ENCODE measurements at regions not wholly inside any gene's neighbourhood (a gene's known extent, or its start where the extent isn't known, plus 50 kb on each side); places are given as distances from the start of the nearest gene placed in this dataset.

DNA sequence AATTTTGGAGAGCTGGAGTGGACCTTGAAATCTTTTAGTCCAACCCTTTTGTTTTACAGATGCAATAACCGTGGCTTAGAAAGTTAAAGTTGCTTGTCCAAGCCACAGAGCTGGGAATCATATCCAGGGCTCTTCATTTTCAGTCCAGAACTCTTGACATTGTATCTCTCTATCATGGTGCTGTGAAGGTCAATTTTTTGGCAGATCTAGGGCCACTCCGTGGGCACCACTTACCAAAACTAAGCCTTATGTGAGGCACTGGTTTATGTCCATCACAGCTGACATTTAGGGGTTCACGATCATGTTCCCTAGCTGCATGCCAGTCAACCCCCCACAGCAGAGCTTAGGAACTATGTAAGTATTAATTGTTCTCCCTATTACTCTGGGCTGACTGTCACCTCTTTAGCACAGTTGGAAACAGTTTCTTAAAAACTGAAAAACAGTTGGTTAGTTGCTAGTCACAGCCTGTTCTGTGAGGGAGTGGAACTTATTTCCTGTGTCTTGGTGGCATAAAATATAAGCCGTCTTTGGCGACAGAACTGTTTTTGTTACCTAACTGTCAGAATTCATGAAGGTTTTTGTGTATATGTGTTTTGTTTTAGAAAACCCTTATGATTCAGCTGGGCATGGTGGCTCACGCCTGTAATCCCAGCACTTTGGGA lies 189.6 kb upstream of the UMPS start:
- Histone ChIP-seq H3K27ac (no peak overlapping the region), H3K4me1 (no peaks in the 10 kb centered on the region), H3K4me3 (replicated peaks in 1 of 3) (no peak overlapping the region), H3K9me3 (no peaks in the 10 kb centered on the region), H3K36me3 (no peaks in the 10 kb centered on the region), H3K27me3 (no peaks in the 10 kb centered on the region)
- WGBS, 2 donors = 82 to 91% methylated on average over 6 of the region's 6 CpGs
- DNase-seq = no peak
- intact Hi-C loops (cut with DNase I) = no loop called here
- TF ChIP-seq POLR2A (IDR thresholded peaks at IDR 0.05) = no peak
- TF ChIP-seq, protein P1, sequence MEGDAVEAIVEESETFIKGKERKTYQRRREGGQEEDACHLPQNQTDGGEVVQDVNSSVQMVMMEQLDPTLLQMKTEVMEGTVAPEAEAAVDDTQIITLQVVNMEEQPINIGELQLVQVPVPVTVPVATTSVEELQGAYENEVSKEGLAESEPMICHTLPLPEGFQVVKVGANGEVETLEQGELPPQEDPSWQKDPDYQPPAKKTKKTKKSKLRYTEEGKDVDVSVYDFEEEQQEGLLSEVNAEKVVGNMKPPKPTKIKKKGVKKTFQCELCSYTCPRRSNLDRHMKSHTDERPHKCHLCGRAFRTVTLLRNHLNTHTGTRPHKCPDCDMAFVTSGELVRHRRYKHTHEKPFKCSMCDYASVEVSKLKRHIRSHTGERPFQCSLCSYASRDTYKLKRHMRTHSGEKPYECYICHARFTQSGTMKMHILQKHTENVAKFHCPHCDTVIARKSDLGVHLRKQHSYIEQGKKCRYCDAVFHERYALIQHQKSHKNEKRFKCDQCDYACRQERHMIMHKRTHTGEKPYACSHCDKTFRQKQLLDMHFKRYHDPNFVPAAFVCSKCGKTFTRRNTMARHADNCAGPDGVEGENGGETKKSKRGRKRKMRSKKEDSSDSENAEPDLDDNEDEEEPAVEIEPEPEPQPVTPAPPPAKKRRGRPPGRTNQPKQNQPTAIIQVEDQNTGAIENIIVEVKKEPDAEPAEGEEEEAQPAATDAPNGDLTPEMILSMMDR (IDR thresholded peaks at IDR 0.05) = no peak

DNA sequence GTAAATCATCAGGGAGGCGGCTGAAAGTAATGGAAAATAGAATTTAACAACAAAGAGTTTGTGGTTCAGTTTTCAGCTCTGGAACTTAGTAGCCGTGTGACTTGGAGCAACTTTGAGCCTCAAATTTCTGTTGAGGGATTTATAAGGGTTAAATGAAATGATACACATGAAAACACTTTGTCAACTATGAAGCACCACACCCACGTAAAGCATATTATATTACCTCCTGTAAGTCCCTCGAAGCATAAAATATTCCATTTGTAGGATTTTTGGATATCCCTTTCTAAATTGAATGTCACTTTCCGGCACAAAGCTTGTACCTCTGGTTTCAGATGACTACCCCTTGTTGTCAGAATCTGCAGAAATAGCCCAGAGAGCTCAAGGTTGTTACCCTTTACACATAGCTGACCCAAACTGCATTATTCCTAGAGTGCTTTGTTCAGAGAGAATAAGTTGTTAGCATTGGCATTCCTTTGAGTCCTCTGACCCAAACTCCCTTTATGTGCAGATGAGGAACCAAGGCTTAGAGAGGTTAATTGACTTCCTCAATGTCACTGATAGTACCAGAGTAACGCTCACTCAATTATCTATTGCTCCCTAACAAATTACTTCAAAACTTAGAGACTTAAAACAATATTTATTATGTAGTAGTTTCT lies 187.9 kb upstream of the UMPS start:
- Histone ChIP-seq H3K27ac (no peak overlapping the region), H3K4me1 (no peaks in the 10 kb centered on the region), H3K27me3 (no peaks in the 10 kb centered on the region), H3K9me3 (no peaks in the 10 kb centered on the region), H3K36me3 (no peaks in the 10 kb centered on the region), H3K4me3 (replicated peaks in 1 of 3) (no peak overlapping the region)
- no peak for TF ChIP-seq POLR2A (IDR thresholded peaks at IDR 0.05)
- 73 to 74% methylated on average over 6 of the region's 6 CpGs for WGBS, 2 donors
- intact Hi-C loops (cut with DNase I) = no loop called here
- DNase-seq = no peak

DNA sequence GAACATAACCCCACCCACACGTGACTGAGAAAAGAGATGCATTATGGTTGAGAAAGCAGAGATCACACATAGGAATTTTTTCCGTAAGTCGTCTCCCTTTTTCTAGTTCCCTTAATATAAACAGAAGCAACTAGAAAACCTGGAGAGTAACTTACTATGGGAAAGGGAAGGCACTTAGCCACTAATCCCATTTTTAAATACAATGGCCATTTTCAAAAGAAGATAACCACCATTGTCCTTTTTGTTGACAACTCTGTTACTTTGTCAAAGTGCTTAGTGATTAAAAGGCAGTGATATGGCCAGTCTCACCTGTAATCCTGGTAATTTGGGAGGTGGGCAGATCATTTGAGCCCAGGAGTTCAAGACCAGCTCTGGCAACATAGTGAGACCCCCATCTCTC lies 184.4 kb upstream of the UMPS start:
- no peaks in the 10 kb centered on the region for H3K27me3 ChIP-seq
- H3K36me3 ChIP-seq = no peaks in the 10 kb centered on the region
- H3K4me3 ChIP-seq (replicated peaks in 1 of 3) = no peak overlapping the region
- peaks cover 0 to 8% of the 10 kb centered on the region in 2 donors for H3K4me1 ChIP-seq
- no peaks in the 10 kb centered on the region for H3K9me3 ChIP-seq
- TF ChIP-seq, protein P1 (IDR thresholded peaks at IDR 0.05) = no peak
- TF ChIP-seq POLR2A (IDR thresholded peaks at IDR 0.05) = no peak
- 91 to 92% methylated on average over 3 of the region's 3 CpGs for WGBS, 2 donors
- H3K27ac ChIP-seq = no peak overlapping the region
- intact Hi-C loops (cut with DNase I) = loop anchor here (5.0 kb wide), 1 partner anchor 54 kb away; no protein-coding TSS in a partner anchor
- DNase-seq = no peak

DNA sequence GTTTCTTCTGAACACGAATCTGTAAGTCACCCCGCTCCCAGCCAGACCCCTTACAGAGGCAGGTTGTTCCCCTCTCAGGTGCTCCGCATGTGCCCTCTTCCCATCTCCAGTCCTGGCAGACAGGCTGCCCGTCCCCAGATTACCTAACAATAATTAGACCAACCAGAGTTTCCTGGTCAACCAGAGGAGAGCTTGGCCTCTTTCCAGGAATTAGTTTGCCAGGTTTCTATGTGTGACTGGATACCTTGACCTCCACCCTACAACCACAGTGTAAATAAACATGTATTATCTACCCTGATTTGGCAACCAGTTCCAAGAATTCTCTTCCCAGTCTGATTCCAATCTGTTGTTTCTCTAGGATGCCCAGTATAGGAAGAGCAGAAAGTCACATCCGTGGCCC lies 178.0 kb upstream of the UMPS start:
- Histone ChIP-seq H3K36me3 (no peaks in the 10 kb centered on the region), H3K9me3 (no peaks in the 10 kb centered on the region), H3K4me3 (replicated peaks in 1 of 3) (no peak overlapping the region), H3K4me1 (peaks cover 0 to 8% of the 10 kb centered on the region in 2 donors), H3K27me3 (no peaks in the 10 kb centered on the region), H3K27ac (no peak overlapping the region)
- DNase-seq = peak; percentile 44 to 52
- intact Hi-C loops (cut with DNase I) = loop anchor here (10.0 kb wide), 1 partner anchor 197 kb away; no protein-coding TSS in a partner anchor
- 38 to 47% methylated on average over 5 of the region's 5 CpGs for WGBS, 2 donors
- TF ChIP-seq POLR2A (IDR thresholded peaks at IDR 0.05) = no peak
- TF ChIP-seq, protein P1 (IDR thresholded peaks at IDR 0.05) = no peak

DNA sequence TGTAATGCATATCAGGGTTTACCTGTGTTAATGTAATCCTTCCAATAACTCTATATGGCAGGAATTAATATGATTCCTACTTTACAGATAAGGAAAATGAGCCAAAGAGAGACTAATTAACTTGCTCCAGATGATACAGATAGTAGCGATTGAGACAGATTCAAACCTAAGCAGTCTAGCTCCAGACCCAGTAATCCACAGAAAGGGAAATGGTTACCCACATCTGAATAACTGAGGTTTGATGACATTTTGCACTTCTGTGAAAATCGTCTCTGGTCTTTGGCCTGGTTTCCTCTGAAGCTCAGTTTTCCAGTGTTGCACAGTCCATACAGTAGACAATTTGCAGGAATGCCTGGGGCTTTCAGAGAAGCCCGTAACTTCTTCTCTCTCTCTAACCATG lies 177.1 kb upstream of the UMPS start:
- Histone ChIP-seq H3K4me3 (replicated peaks in 1 of 3) (no peak overlapping the region), H3K4me1 (peaks cover 0 to 8% of the 10 kb centered on the region in 2 donors), H3K27me3 (no peaks in the 10 kb centered on the region), H3K36me3 (no peaks in the 10 kb centered on the region), H3K9me3 (no peaks in the 10 kb centered on the region), H3K27ac (no peak overlapping the region)
- DNase-seq = no peak
- 89 to 94% methylated on average over 3 of the region's 3 CpGs for WGBS, 2 donors
- TF ChIP-seq, protein P1 (IDR thresholded peaks at IDR 0.05) = no peak
- TF ChIP-seq POLR2A (IDR thresholded peaks at IDR 0.05) = no peak
- intact Hi-C loops (cut with DNase I) = loop anchor here (10.0 kb wide), 1 partner anchor 198 kb away; no protein-coding TSS in a partner anchor

All from thyroid gland (tissue), 4 donors.